PC-3 (cell line): ENCODE measurements at regions not wholly inside any gene's neighbourhood (a gene's known extent, or its start where the extent isn't known, plus 50 kb on each side); places are given as distances from the start of the nearest gene placed in this dataset.

ENCODE experiments used
- EZH2 ChIP-seq: fragments of 300-600 bp; sonication (generic); IDR thresholded peaks from one replicate; pipeline ENCODE4 v1.6.1; 2017; ENCODE audit warnings: antibody characterized with exemption, mild to moderate bottlenecking, low read length; ENCODE audit not compliant: unreplicated experiment
- EZH2phosphoT487 ChIP-seq: fragments of 300-600 bp; sonication (generic); IDR thresholded peaks from 2 replicates; pipeline ENCODE4 v1.6.1; 2018; ENCODE audit warnings: mild to moderate bottlenecking, antibody characterized with exemption, low read length, borderline replicate concordance
- TF ChIP-seq, protein P1 (sequence below): fragments of 300-600 bp; sonication (generic); conservative IDR thresholded peaks from 2 replicates; pipeline ENCODE4 v1.5.1; 2017; ENCODE audit warnings: antibody characterized with exemption, low read depth, mild to moderate bottlenecking, low read length

DNA sequence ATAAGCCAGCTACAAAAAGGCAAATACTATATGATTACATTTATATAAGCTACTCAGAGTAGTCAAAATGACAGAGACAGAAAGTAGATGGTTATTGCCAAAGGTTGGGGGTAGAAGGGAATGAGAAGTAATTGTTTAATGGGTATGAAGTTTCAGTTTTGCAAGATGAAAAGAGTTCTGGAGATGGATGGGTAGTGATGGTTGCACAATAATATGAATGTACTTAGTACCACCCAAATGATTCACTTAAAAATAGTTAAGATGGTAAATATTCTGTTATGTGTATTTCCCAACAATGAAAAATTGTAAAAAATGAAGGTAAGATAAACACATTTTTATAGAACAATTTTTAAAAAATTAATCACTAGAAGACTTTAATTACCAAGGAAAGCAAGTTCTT lies 448.4 kb downstream of the ADCYAP1 start:
- TF ChIP-seq, protein P1, sequence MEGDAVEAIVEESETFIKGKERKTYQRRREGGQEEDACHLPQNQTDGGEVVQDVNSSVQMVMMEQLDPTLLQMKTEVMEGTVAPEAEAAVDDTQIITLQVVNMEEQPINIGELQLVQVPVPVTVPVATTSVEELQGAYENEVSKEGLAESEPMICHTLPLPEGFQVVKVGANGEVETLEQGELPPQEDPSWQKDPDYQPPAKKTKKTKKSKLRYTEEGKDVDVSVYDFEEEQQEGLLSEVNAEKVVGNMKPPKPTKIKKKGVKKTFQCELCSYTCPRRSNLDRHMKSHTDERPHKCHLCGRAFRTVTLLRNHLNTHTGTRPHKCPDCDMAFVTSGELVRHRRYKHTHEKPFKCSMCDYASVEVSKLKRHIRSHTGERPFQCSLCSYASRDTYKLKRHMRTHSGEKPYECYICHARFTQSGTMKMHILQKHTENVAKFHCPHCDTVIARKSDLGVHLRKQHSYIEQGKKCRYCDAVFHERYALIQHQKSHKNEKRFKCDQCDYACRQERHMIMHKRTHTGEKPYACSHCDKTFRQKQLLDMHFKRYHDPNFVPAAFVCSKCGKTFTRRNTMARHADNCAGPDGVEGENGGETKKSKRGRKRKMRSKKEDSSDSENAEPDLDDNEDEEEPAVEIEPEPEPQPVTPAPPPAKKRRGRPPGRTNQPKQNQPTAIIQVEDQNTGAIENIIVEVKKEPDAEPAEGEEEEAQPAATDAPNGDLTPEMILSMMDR, result no peak
- TF ChIP-seq EZH2phosphoT487 (no peak), EZH2 (no peak)
